Muscle of arm (tissue), 1 donor: ENCODE measurements at regions not wholly inside any gene's neighbourhood (a gene's known extent, or its start where the extent isn't known, plus 50 kb on each side); places are given as distances from the start of the nearest gene placed in this dataset.
"Not testable (repeated sequence)": the region's sequence is repeated elsewhere in the genome, so short reads cannot be mapped to it uniquely, and the experiment has no call there.

Experiments
- DNase-seq: peaks from one replicate; pipeline ENCODE4 v3.0.0-alpha.2; 2013

GRCh38 chr6:156282087-156282486, 495.1 kb upstream of the ARID1B start:
- DNase-seq, result no peak

GRCh38 chr6:156281266-156281665, 495.9 kb upstream of the ARID1B start:
- DNase-seq, result no peak

GRCh38 chr6:156280065-156280464, 497.1 kb upstream of the ARID1B start:
- DNase-seq, result no peak

- DNase-seq, result peak; percentile 7
These were observed 497.8 kb upstream of the ARID1B start for GRCh38 chr6:156279261-156279969.

- no peak for DNase-seq
These were observed 504.0 kb upstream of the ARID1B start for GRCh38 chr6:156273065-156273711.

- DNase-seq, result no peak
These were observed 507.3 kb upstream of the ARID1B start for GRCh38 chr6:156269751-156270369.

- DNase-seq, result no peak
These were observed 508.3 kb upstream of the ARID1B start for GRCh38 chr6:156268849-156269248.

- no peak for DNase-seq
These were observed 515.2 kb upstream of the ARID1B start for GRCh38 chr6:156262014-156262413.

GRCh38 chr6:156260815-156261214, 516.4 kb upstream of the ARID1B start:
- DNase-seq, result no peak

- no peak for DNase-seq
These were observed 518.2 kb upstream of the ARID1B start for GRCh38 chr6:156258981-156259380.

- DNase-seq, result no peak
These were observed 521.0 kb upstream of the ARID1B start for GRCh38 chr6:156256161-156256560.

GRCh38 chr6:156254240-156254639, 522.9 kb upstream of the ARID1B start:
- no peak for DNase-seq

- DNase-seq, result no peak
These were observed 526.6 kb upstream of the ARID1B start for GRCh38 chr6:156250593-156250992.

GRCh38 chr6:156242206-156242605, 535.0 kb upstream of the ARID1B start:
- no peak for DNase-seq

GRCh38 chr6:156231026-156231765, 546.0 kb upstream of the ARID1B start:
- no peak for DNase-seq

GRCh38 chr6:156219973-156220372, 557.2 kb upstream of the ARID1B start:
- no peak for DNase-seq

- no peak for DNase-seq
These were observed 571.5 kb upstream of the ARID1B start for GRCh38 chr6:156205678-156206077.

GRCh38 chr6:156199182-156199581, 578.0 kb upstream of the ARID1B start:
- no peak for DNase-seq

GRCh38 chr6:156197513-156197912, 579.7 kb upstream of the ARID1B start:
- DNase-seq, result no peak

- no peak for DNase-seq
These were observed 582.2 kb upstream of the ARID1B start for GRCh38 chr6:156194981-156195380.

- no peak for DNase-seq
These were observed 583.8 kb upstream of the ARID1B start for GRCh38 chr6:156193381-156193780.

GRCh38 chr6:156191895-156192294, 585.3 kb upstream of the ARID1B start:
- DNase-seq, result no peak

- DNase-seq, result not testable (repeated sequence)
These were observed 585.8 kb upstream of the ARID1B start for GRCh38 chr6:156191390-156191789.
